K562 (cell line): ENCODE measurements at regions not wholly inside any gene's neighbourhood (a gene's known extent, or its start where the extent isn't known, plus 50 kb on each side); places are given as distances from the start of the nearest gene placed in this dataset.

ENCODE experiments used
- ATAC-seq: fragments of 200-7000 bp; cut with Tn5 transposase; 3 replicates; pipeline ENCODE4 v1.9.1; 2020; ENCODE audit warnings: moderate library complexity
- BruUV-seq: library from RNA; stranded (reverse); fragments of 400-500 nt; replicated peaks from 2 replicates; lab custom pipeline; 2021; lab: Mats Ljungman, UMichigan
- CTCF ChIA-PET: fragments of 300-600 bp; formaldehyde crosslinking; extraction: SDS; loops from one replicate; lab custom pipeline; 2021; ENCODE audit warnings: low intra/inter-chr PET ratio; lab: Yijun Ruan, JAX
- POLR2A ChIA-PET: fragments of 300-600, 350-650 bp; sonication (Branson Sonifier 250); formaldehyde crosslinking; extraction: SDS; loops from one replicate; lab custom pipeline; 2021; ENCODE audit warnings: antibody characterized with exemption, inconsistent platforms; lab: Yijun Ruan, JAX
- DNase-seq, 4 experiments: peaks; one replicate each; pipeline versions ENCODE4 v3.0.0 to v3.0.0-alpha.2; 2011 to 2018; ENCODE audit warnings: low spot score in 3 of 4, mixed read lengths in 3 of 4; ENCODE audit errors: extremely low read depth in 1 of 4
- FAIRE-seq: peaks from 2 replicates; lab custom pipeline; 2011; peaks lifted over from hg19 to GRCh38; lab: Jason Lieb, UNC
- H2AFZ ChIP-seq: 2 replicates; pipeline ENCODE4 v1.6.0; 2011; ENCODE audit warnings: low read depth, low read length, control low read depth, inconsistent platforms
- H3K27ac ChIP-seq: fragments of 200-600 bp; 3 replicates; pipeline ENCODE4 v1.8.0; 2011; ENCODE audit warnings: low read depth, mild to moderate bottlenecking, control low read depth, inconsistent platforms, low read length, moderate library complexity, mixed read lengths; ENCODE audit errors: extremely low read depth
- H3K27me3 ChIP-seq, 2 experiments: fragments of 300-600 bp in 1 of 2; 2 replicates in 1 of 2; 3 replicates in 1 of 2; pipeline versions ENCODE4 v1.6.0 to v1.8.0; 2011; ENCODE audit warnings: inconsistent platforms in 2 of 2, low read length in 2 of 2, mild to moderate bottlenecking in 1 of 2, mixed read lengths in 1 of 2, moderate library complexity in 1 of 2; ENCODE audit not compliant: control insufficient read depth in 2 of 2, insufficient read depth in 2 of 2
- H3K36me3 ChIP-seq: fragments of 300-600 bp; 3 replicates; pipeline ENCODE4 v1.8.0; 2011; ENCODE audit warnings: mild to moderate bottlenecking, low read length, inconsistent platforms; ENCODE audit not compliant: control insufficient read depth, insufficient read depth
- H3K4me1 ChIP-seq, 2 experiments: fragments of 200-600 bp in 1 of 2; replicated peaks in 1 of 2; 2 replicates in 1 of 2; 3 replicates in 1 of 2; pipeline versions ENCODE4 v1.5.1 to v1.8.0; 2011; ENCODE audit warnings: inconsistent platforms in 2 of 2, low read length in 2 of 2, mild to moderate bottlenecking in 1 of 2, mixed read lengths in 1 of 2, moderate library complexity in 1 of 2; ENCODE audit not compliant: control insufficient read depth in 2 of 2, insufficient read depth in 2 of 2
- H3K4me2 ChIP-seq: 2 replicates; pipeline ENCODE4 v1.6.1; 2011; ENCODE audit warnings: low read length, control low read depth, inconsistent platforms, mixed read lengths; ENCODE audit not compliant: insufficient read depth
- H3K4me3 ChIP-seq: fragments of 200-600 bp; sonication (generic), shearing (Covaris generic); 2 replicates; pipeline ENCODE4 v1.5.1; 2016; ENCODE audit warnings: control low read depth, inconsistent platforms
- H3K79me2 ChIP-seq: fragments of 200-600 bp; 3 replicates; pipeline ENCODE4 v1.8.0; 2011; ENCODE audit warnings: low read length, inconsistent platforms; ENCODE audit not compliant: control insufficient read depth, insufficient read depth
- H3K9ac ChIP-seq, 2 experiments: 2 replicates each; pipeline versions ENCODE4 v1.6.0 to v1.6.1; 2011; ENCODE audit warnings: low read depth in 2 of 2, low read length in 2 of 2, control low read depth in 1 of 2, inconsistent platforms in 1 of 2, mild to moderate bottlenecking in 1 of 2, mixed read lengths in 1 of 2; ENCODE audit not compliant: insufficient read depth in 1 of 2
- H3K9me1 ChIP-seq: one replicate; pipeline ENCODE4 v1.6.0; 2011; ENCODE audit warnings: inconsistent platforms, mild to moderate bottlenecking, low read length, moderate library complexity; ENCODE audit not compliant: control insufficient read depth, insufficient read depth
- H3K9me3 ChIP-seq: replicated peaks from 2 replicates; pipeline ENCODE4 v1.5.1; 2011; ENCODE audit warnings: low read depth, low read length, inconsistent platforms; ENCODE audit not compliant: control insufficient read depth, insufficient read depth
- H4K20me1 ChIP-seq: replicated peaks from 2 replicates; pipeline ENCODE4 v1.6.1; 2011; ENCODE audit warnings: low read length, inconsistent platforms, mixed read lengths; ENCODE audit not compliant: control insufficient read depth, insufficient read depth
- CHD2 ChIP-seq: IDR thresholded peaks from 2 replicates; pipeline ENCODE4 v1.6.1; 2011; ENCODE audit warnings: low read depth, low read length
- EWSR1 ChIP-seq: fragments of 450-650 bp; IDR thresholded peaks from 2 replicates; pipeline ENCODE4 v1.6.1; 2018; ENCODE audit warnings: borderline replicate concordance, mild to moderate bottlenecking, low read depth, moderate library complexity; ENCODE audit not compliant: partially characterized antibody
- FOSL1 ChIP-seq: fragments of 200-800 bp; sonication (Bioruptor generic); conservative IDR thresholded peaks from 2 replicates; pipeline ENCODE4 v1.6.1; 2016; ENCODE audit warnings: missing genetic modification characterization, missing compliant biosample characterization
- L3MBTL2 ChIP-seq: fragments of 450-650 bp; IDR thresholded peaks from 2 replicates; pipeline ENCODE4 v1.6.1; 2016; ENCODE audit warnings: mild to moderate bottlenecking, moderate library complexity
- NCOA4 ChIP-seq: fragments of 450-650 bp; IDR thresholded peaks from 2 replicates; pipeline ENCODE4 v1.6.1; 2018; ENCODE audit warnings: mild to moderate bottlenecking; ENCODE audit not compliant: partially characterized antibody
- POLR2A ChIP-seq: fragments of 450-650 bp; conservative IDR thresholded peaks from 2 replicates; pipeline ENCODE4 v1.6.1; 2016
- RFX1 ChIP-seq: fragments of 450-650 bp; IDR thresholded peaks from 2 replicates; pipeline ENCODE4 v1.6.1; 2016; ENCODE audit warnings: mild to moderate bottlenecking, moderate library complexity
- TBP ChIP-seq: optimal IDR thresholded peaks from 2 replicates; pipeline ENCODE3; 2011; ENCODE audit warnings: low read depth, low read length, improper control_type of control experiment
- TCFL5 ChIP-seq: fragments of 250-450 bp; sonication (Bioruptor Pico); conservative IDR thresholded peaks from 2 replicates; pipeline ENCODE4 v1.6.1; 2021; ENCODE audit warnings: mild to moderate bottlenecking, moderate library complexity, matching md5 sums
- ZC3H11A ChIP-seq: IDR thresholded peaks from 2 replicates; pipeline ENCODE4 v1.6.1; 2012; ENCODE audit warnings: low read depth, low read length, improper control_type of control experiment
- WGBS: fragments of 100-300 bp; shearing (Covaris generic); methylation state at CpG from one replicate; pipeline ENCODE4 v1.1.6; 2016; ENCODE audit warnings: low coverage, mixed read lengths; ENCODE audit not compliant: insufficient coverage; ENCODE audit errors: missing lambda C conversion rate; 5-methylcytosine and 5-hydroxymethylcytosine counted together
- in situ Hi-C: fragments of 300-500 bp; cut with MboI; formaldehyde crosslinking; loops from 4 replicates; pipeline ENCODE4 v1.15.0; 2018; ENCODE audit warnings: inconsistent platforms, mixed read lengths
- intact Hi-C: fragments of 100-400 bp; cut with micrococcal nuclease; formaldehyde crosslinking; loops from 2 replicates; pipeline ENCODE4 v1.14.2; 2022
- TF ChIP-seq, protein P1 (sequence below): fragments of 450-650 bp; formaldehyde crosslinking; conservative IDR thresholded peaks from 2 replicates; pipeline ENCODE4 v1.4.0; 2022; ENCODE audit warnings: mild to moderate bottlenecking, missing genetic modification characterization
- TF ChIP-seq, protein P2 (sequence below): fragments of 250-450 bp; sonication (Bioruptor Pico); IDR thresholded peaks from 2 replicates; pipeline ENCODE4 v1.5.0; 2022; ENCODE audit warnings: mild to moderate bottlenecking
- TF ChIP-seq, protein P3 (sequence below): sonication (generic); formaldehyde crosslinking; IDR thresholded peaks from 2 replicates; pipeline ENCODE4 v1.8.1; 2023; ENCODE audit warnings: mild to moderate bottlenecking, missing genetic modification reagents

DNA sequence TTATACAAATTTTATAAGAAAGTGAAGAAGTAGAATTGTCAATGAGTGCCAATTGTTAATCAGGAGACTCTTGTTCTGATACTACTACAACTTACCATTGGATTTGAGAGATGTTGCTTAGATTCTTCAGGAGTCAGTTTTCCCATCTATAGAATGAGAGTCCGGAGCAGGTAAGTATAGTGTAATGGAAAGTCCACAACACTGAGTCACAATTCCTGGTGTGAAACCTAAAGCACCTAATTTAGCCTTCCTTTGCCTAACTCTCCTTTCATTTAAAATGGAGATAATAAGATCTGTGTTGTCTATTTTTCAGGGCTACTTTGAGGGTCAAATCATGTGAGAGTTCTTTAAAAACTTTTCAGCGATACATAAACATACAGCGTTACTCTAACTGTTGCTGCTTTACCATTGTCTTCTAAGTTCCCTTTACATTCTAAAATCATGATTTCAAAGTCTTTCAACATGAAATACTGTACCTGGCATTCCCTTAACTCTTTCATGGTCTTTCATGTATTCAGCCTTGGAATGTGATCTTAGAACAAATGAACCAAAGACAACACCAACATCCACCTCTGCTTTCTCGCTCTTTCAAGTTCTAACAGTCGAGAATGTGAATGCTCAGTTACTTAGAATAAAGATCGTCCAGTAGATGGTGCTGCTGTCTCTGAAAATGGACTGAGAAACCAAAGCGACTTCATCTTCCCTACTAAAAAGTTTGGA is 90.9 kb downstream of the SLC30A10 start (continued):
- TF ChIP-seq ZC3H11A (peak; percentile 69; the same call in 1 of the 2 replicates), L3MBTL2 (no peak), RFX1 (no peak)

DNA sequence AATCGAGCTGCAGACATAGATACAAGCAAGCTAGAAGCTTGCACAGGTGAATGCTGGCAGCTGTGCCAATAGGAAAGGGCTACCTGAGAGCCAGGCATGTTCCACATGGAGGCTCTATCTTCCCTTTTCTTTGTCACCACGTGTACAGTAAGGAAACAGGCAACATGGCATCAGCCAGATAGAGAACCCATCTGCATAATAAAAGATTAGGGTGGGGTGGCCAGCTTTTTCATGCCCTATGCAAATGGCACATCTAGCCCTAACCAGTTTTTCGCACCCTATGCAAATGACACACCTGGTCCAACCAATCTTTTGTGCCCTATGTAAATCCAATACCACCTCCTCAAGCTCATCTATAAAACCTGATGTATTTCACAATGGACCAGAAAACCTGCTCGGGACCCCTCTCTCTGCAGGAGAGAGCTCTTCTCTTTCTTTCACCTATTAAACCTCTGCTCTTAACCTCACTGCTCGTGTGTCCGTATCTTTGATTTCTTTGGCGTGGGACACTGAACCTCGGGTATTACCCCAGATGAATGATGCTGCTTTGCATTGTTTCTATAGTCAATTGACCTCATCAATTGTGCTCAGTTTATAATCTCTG is 93.9 kb downstream of the SLC30A10 start:
- ATAC-seq, result no peak
- CTCF ChIA-PET, result no interaction called here
- TF ChIP-seq, protein P1, sequence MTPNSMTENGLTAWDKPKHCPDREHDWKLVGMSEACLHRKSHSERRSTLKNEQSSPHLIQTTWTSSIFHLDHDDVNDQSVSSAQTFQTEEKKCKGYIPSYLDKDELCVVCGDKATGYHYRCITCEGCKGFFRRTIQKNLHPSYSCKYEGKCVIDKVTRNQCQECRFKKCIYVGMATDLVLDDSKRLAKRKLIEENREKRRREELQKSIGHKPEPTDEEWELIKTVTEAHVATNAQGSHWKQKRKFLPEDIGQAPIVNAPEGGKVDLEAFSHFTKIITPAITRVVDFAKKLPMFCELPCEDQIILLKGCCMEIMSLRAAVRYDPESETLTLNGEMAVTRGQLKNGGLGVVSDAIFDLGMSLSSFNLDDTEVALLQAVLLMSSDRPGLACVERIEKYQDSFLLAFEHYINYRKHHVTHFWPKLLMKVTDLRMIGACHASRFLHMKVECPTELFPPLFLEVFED (CRISPR knock-in tag), result no peak
- TF ChIP-seq FOSL1 (tag) (no peak), CHD2 (no peak), NCOA4 (no peak), EWSR1 (no peak), TCFL5 (CRISPR knock-in tag) (no peak), POLR2A (no peak), TBP (no peak)
- TF ChIP-seq, protein P2, sequence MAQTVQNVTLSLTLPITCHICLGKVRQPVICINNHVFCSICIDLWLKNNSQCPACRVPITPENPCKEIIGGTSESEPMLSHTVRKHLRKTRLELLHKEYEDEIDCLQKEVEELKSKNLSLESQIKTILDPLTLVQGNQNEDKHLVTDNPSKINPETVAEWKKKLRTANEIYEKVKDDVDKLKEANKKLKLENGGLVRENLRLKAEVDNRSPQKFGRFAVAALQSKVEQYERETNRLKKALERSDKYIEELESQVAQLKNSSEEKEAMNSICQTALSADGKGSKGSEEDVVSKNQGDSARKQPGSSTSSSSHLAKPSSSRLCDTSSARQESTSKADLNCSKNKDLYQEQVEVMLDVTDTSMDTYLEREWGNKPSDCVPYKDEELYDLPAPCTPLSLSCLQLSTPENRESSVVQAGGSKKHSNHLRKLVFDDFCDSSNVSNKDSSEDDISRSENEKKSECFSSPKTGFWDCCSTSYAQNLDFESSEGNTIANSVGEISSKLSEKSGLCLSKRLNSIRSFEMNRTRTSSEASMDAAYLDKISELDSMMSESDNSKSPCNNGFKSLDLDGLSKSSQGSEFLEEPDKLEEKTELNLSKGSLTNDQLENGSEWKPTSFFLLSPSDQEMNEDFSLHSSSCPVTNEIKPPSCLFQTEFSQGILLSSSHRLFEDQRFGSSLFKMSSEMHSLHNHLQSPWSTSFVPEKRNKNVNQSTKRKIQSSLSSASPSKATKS (CRISPR knock-in tag), result no peak
- TF ChIP-seq, protein P3, sequence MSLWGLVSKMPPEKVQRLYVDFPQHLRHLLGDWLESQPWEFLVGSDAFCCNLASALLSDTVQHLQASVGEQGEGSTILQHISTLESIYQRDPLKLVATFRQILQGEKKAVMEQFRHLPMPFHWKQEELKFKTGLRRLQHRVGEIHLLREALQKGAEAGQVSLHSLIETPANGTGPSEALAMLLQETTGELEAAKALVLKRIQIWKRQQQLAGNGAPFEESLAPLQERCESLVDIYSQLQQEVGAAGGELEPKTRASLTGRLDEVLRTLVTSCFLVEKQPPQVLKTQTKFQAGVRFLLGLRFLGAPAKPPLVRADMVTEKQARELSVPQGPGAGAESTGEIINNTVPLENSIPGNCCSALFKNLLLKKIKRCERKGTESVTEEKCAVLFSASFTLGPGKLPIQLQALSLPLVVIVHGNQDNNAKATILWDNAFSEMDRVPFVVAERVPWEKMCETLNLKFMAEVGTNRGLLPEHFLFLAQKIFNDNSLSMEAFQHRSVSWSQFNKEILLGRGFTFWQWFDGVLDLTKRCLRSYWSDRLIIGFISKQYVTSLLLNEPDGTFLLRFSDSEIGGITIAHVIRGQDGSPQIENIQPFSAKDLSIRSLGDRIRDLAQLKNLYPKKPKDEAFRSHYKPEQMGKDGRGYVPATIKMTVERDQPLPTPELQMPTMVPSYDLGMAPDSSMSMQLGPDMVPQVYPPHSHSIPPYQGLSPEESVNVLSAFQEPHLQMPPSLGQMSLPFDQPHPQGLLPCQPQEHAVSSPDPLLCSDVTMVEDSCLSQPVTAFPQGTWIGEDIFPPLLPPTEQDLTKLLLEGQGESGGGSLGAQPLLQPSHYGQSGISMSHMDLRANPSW (CRISPR knock-in tag), result no peak

More for the DNA sequence above, 93.9 kb downstream of the SLC30A10 start:
- under 1% methylated on average over 8 of the region's 8 CpGs for WGBS
- no TSS peak for BruUV-seq
- Histone ChIP-seq H3K79me2 (no peaks in the 10 kb centered on the region), H3K27me3 (peaks cover 11 to 12% of the 10 kb centered on the region in 2 experiments; a peak in 4 of 5 replicates), H3K4me1 (peaks cover 4 to 9% of the 10 kb centered on the region in 2 experiments), H4K20me1 (no peaks in the 10 kb centered on the region), H3K27ac (no peak overlapping the region), H3K36me3 (no peaks in the 10 kb centered on the region), H3K4me2 (no peak overlapping the region), H3K9me3 (no peaks in the 10 kb centered on the region), H3K9me1 (no peaks in the 10 kb centered on the region), H3K4me3 (no peak overlapping the region), H3K9ac (no peak overlapping the region), H2AFZ (no peak overlapping the region)
- intact Hi-C loops, result loop anchor here (10.0 kb wide), 2 partner anchors 280 to 520 kb away; no protein-coding TSS in a partner anchor
- no peak for DNase-seq
- FAIRE-seq, result no peak
- POLR2A ChIA-PET, result interaction anchor here (0.6 to 1.6 kb wide), 2 partner anchors 157 to 840 kb away, joined by 3 to 5 read pairs; no protein-coding TSS in a partner anchor
- in situ Hi-C loops, result loop anchor here (10.0 kb wide), 1 partner anchor 940 kb away; no protein-coding TSS in a partner anchor
